ENCODE measurements at regions not wholly inside any gene's neighbourhood (a gene's known extent, or its start where the extent isn't known, plus 50 kb on each side); places are given as distances from the start of the nearest gene placed in this dataset.

DNA sequence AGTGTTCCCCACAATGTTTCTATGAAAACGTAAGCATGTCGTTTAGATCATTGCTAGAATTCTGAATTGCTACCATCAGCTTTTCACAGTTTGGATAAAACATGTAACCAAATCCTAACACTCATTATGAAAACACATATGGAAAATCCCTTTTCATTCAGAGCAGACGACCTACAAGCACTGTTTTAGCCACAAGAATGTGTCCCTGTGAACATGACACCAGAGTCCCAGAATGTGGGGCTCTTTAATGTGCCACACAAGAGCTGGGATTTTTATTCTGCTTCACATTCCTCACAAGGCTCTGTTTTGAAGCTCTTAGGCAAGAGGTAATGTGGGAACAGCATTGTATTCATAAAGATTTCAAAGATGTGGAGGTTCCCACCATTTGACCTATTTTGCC is 141.1 kb upstream of the CITED2 start:
- no peak overlapping the region for H3K27ac Mint-ChIP-seq (ENCODE audit: low read depth, unreplicated experiment)
- no peaks in the 10 kb centered on the region for H3K9me3 Mint-ChIP-seq (ENCODE audit: unreplicated experiment)
- H3K4me3 Mint-ChIP-seq (ENCODE audit: unreplicated experiment), result no peak overlapping the region
- BruUV-seq (replicated peaks), result no TSS peak
- ChIA-PET CTCF (no interaction called here), POLR2A (interaction anchor here (0.7 to 2.1 kb wide), 3 partner anchors 15 to 141 kb away, joined by 3 to 7 read pairs (median 3); partner anchors contain the start of gene CITED2)
- H3K27me3 Mint-ChIP-seq (ENCODE audit: insufficient read depth, unreplicated experiment), result no peaks in the 10 kb centered on the region
- TF ChIP-seq, protein P1, sequence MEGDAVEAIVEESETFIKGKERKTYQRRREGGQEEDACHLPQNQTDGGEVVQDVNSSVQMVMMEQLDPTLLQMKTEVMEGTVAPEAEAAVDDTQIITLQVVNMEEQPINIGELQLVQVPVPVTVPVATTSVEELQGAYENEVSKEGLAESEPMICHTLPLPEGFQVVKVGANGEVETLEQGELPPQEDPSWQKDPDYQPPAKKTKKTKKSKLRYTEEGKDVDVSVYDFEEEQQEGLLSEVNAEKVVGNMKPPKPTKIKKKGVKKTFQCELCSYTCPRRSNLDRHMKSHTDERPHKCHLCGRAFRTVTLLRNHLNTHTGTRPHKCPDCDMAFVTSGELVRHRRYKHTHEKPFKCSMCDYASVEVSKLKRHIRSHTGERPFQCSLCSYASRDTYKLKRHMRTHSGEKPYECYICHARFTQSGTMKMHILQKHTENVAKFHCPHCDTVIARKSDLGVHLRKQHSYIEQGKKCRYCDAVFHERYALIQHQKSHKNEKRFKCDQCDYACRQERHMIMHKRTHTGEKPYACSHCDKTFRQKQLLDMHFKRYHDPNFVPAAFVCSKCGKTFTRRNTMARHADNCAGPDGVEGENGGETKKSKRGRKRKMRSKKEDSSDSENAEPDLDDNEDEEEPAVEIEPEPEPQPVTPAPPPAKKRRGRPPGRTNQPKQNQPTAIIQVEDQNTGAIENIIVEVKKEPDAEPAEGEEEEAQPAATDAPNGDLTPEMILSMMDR (IDR thresholded peaks at IDR 0.05; ENCODE audit: unreplicated experiment), result no peak
- intact Hi-C loops (cut with micrococcal nuclease), result no loop called here
- no peaks in the 10 kb centered on the region for H3K36me3 Mint-ChIP-seq (ENCODE audit: insufficient read depth, unreplicated experiment)
- no peak for DNase-seq (ENCODE audit: unreplicated experiment)
- H3K4me1 Mint-ChIP-seq (ENCODE audit: insufficient read depth, unreplicated experiment), result peaks cover 17% of the 10 kb centered on the region

GRCh38 chr6:139514819-139515218 is 140.4 kb upstream of the CITED2 start:
- H3K4me3 Mint-ChIP-seq (ENCODE audit: unreplicated experiment), result no peak overlapping the region
- H3K27ac Mint-ChIP-seq (ENCODE audit: low read depth, unreplicated experiment), result no peak overlapping the region
- no peaks in the 10 kb centered on the region for H3K36me3 Mint-ChIP-seq (ENCODE audit: insufficient read depth, unreplicated experiment)
- no TSS peak for BruUV-seq (replicated peaks)
- ChIA-PET POLR2A (interaction anchor here (2.1 kb wide), 1 partner anchor 140 kb away, joined by 7 read pairs; the partner anchor contains the start of gene CITED2), CTCF (no interaction called here)
- DNase-seq (ENCODE audit: unreplicated experiment), result no peak
- H3K9me3 Mint-ChIP-seq (ENCODE audit: unreplicated experiment), result no peaks in the 10 kb centered on the region
- peaks cover 10% of the 10 kb centered on the region for H3K4me1 Mint-ChIP-seq (ENCODE audit: insufficient read depth, unreplicated experiment)
- H3K27me3 Mint-ChIP-seq (ENCODE audit: insufficient read depth, unreplicated experiment), result no peaks in the 10 kb centered on the region
- TF ChIP-seq, protein P1 (IDR thresholded peaks at IDR 0.05; ENCODE audit: unreplicated experiment), result no peak
- intact Hi-C loops (cut with micrococcal nuclease), result no loop called here

GRCh38 chr6:139510040-139510790 is 135.8 kb upstream of the CITED2 start:
- TF ChIP-seq, protein P1 (IDR thresholded peaks at IDR 0.05; ENCODE audit: unreplicated experiment), result no peak
- ChIA-PET POLR2A (interaction anchor here (0.7 kb wide), 1 partner anchor 141 kb away, joined by 3 read pairs; no protein-coding TSS in a partner anchor), CTCF (interaction anchor here (0.6 to 1.0 kb wide), 3 partner anchors 8 to 286 kb away, joined by 3 to 5 read pairs (median 3); no protein-coding TSS in a partner anchor)
- no peak for DNase-seq (ENCODE audit: unreplicated experiment)
- no peaks in the 10 kb centered on the region for H3K27me3 Mint-ChIP-seq (ENCODE audit: insufficient read depth, unreplicated experiment)
- no TSS peak for BruUV-seq (replicated peaks)
- intact Hi-C loops (cut with micrococcal nuclease), result no loop called here
- H3K27ac Mint-ChIP-seq (ENCODE audit: low read depth, unreplicated experiment), result no peak overlapping the region
- peaks cover 5% of the 10 kb centered on the region for H3K4me1 Mint-ChIP-seq (ENCODE audit: insufficient read depth, unreplicated experiment)
- no peaks in the 10 kb centered on the region for H3K36me3 Mint-ChIP-seq (ENCODE audit: insufficient read depth, unreplicated experiment)
- H3K4me3 Mint-ChIP-seq (ENCODE audit: unreplicated experiment), result no peak overlapping the region
- no peaks in the 10 kb centered on the region for H3K9me3 Mint-ChIP-seq (ENCODE audit: unreplicated experiment)

- Mint-ChIP-seq H3K4me1 (ENCODE audit: insufficient read depth, unreplicated experiment) (peaks cover 5% of the 10 kb centered on the region), H3K27me3 (ENCODE audit: insufficient read depth, unreplicated experiment) (no peaks in the 10 kb centered on the region), H3K27ac (ENCODE audit: low read depth, unreplicated experiment) (no peak overlapping the region), H3K36me3 (ENCODE audit: insufficient read depth, unreplicated experiment) (no peaks in the 10 kb centered on the region), H3K9me3 (ENCODE audit: unreplicated experiment) (no peaks in the 10 kb centered on the region), H3K4me3 (ENCODE audit: unreplicated experiment) (no peak overlapping the region)
- BruUV-seq (replicated peaks), result no TSS peak
- POLR2A ChIA-PET, result no interaction called here
- DNase-seq (ENCODE audit: unreplicated experiment), result no peak
- CTCF ChIA-PET, result no interaction called here
- TF ChIP-seq, protein P1 (IDR thresholded peaks at IDR 0.05; ENCODE audit: unreplicated experiment), result no peak
- intact Hi-C loops (cut with micrococcal nuclease), result no loop called here
Observed at GRCh38 chr6:139509167-139509566, 134.7 kb upstream of the CITED2 start.

Measured in MCF 10A (cell line).